H1 (cell line): ENCODE measurements at regions not wholly inside any gene's neighbourhood (a gene's known extent, or its start where the extent isn't known, plus 50 kb on each side); places are given as distances from the start of the nearest gene placed in this dataset.

Source experiments
- CTCF ChIP-seq, 3 experiments: IDR thresholded peaks; 1 replicate in 2 of 3; 2 replicates in 1 of 3; pipeline versions ENCODE4 v1.5.1 to v1.6.1; 2011; ENCODE audit warnings: low read length in 3 of 3, mild to moderate bottlenecking in 3 of 3, inconsistent platforms in 2 of 3, low read depth in 1 of 3, moderate library complexity in 1 of 3; ENCODE audit not compliant: insufficient read depth in 1 of 3; ENCODE audit errors: control extremely low read depth in 1 of 3
- EZH2 ChIP-seq: fragments of 200-600 bp; sonication (generic); IDR thresholded peaks from 2 replicates; pipeline ENCODE4 v1.7.1; 2012; ENCODE audit warnings: low read depth, mild to moderate bottlenecking, moderate library complexity, low read length, inconsistent platforms; ENCODE audit not compliant: severe bottlenecking
- NANOG ChIP-seq: IDR thresholded peaks from 2 replicates; pipeline ENCODE4 v1.6.1; 2011; ENCODE audit warnings: low read length, low read depth, mild to moderate bottlenecking, inconsistent platforms; ENCODE audit not compliant: insufficient read depth, poor library complexity, severe bottlenecking
- NRF1 ChIP-seq: IDR thresholded peaks from 2 replicates; pipeline ENCODE4 v1.6.1; 2011; ENCODE audit warnings: mild to moderate bottlenecking, low read depth, low read length, improper control_type of control experiment
- POLR2A ChIP-seq, 2 experiments: IDR thresholded peaks; 1 replicate in 1 of 2; 2 replicates in 1 of 2; pipeline ENCODE4 v1.6.1; 2011; ENCODE audit warnings: low read depth in 2 of 2, low read length in 2 of 2, mild to moderate bottlenecking in 2 of 2; ENCODE audit errors: control extremely low read depth in 1 of 2
- SUZ12 ChIP-seq: fragments of 200-600 bp; sonication (generic); IDR thresholded peaks from 2 replicates; pipeline ENCODE4 v1.6.1; 2012; ENCODE audit warnings: mild to moderate bottlenecking, inconsistent platforms, low read length, moderate library complexity, mixed read lengths
- YY1 ChIP-seq: IDR thresholded peaks from 2 replicates; pipeline ENCODE4 v1.6.1; 2011; ENCODE audit warnings: low read depth, mild to moderate bottlenecking, low read length

GRCh38 chr5:4987431-4987830 lies 152.7 kb upstream of the ADAMTS16 start:
- TF ChIP-seq SUZ12 (no peak), CTCF (IDR thresholded peaks at IDR 0.05; ENCODE audit: control extremely low read depth in 1 of 3, insufficient read depth in 1 of 3, low read depth in 1 of 3, low read length in 3 of 3) (no peak), NRF1 (no peak), POLR2A (IDR thresholded peaks at IDR 0.05; ENCODE audit: control extremely low read depth in 1 of 2, low read depth in 2 of 2, low read length in 2 of 2) (no peak), NANOG (no peak), YY1 (no peak), EZH2 (no peak)
